ENCODE measurements at regions not wholly inside any gene's neighbourhood (a gene's known extent, or its start where the extent isn't known, plus 50 kb on each side); places are given as distances from the start of the nearest gene placed in this dataset.

DNA sequence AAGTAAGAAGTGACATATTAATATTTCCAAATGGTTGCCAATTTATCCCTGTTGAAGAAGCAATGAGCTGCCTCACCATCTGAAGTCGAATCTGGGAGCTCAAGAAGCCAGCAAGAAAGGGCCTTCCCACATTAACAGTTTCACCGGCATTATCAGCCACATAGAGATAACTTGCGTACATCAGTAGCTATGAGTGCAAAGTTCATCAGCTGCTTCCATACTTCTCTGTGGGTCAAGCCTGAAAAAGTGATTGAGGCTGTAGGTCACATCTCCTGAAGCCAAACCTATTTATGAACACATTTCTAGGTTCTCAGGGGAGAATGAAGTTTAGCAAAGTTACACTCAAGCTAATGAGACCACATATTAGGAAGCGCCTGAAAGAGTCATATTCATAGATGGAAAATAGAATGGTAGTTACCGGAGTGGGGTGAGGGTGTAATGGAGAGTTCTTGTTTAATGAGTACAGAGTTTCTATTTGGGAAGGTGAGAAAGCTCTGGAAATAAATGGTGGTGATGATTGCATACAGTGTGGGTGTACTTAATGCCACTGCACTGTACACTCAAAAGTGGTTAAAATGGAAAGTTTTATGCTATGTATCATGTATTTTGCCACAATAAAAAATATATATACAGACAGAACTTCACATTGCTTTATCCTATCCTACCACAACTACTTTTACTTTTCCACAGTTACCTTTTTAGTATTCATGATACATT lies 189.3 kb upstream of the SP4 start:
- DNase-seq = no peak

DNA sequence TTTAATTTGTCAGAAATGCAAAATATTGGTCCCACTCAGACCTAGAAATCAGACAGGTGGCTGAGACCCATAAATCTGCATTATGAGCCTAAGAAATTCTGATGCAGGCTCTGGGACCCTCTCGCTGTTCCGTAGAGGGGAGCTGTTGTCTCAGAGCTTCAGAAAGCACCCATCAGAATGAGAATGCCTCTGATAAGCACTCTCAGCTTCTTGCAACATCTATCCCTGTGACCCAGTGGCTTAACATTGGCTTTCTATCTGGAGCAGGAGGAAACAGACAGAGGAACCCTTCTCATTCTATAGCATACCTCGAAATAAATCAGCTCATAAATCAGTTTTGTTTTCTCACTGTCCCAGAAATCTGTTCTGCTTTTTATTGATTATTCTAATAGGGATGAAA lies 184.6 kb upstream of the SP4 start:
- no peak for DNase-seq

DNA sequence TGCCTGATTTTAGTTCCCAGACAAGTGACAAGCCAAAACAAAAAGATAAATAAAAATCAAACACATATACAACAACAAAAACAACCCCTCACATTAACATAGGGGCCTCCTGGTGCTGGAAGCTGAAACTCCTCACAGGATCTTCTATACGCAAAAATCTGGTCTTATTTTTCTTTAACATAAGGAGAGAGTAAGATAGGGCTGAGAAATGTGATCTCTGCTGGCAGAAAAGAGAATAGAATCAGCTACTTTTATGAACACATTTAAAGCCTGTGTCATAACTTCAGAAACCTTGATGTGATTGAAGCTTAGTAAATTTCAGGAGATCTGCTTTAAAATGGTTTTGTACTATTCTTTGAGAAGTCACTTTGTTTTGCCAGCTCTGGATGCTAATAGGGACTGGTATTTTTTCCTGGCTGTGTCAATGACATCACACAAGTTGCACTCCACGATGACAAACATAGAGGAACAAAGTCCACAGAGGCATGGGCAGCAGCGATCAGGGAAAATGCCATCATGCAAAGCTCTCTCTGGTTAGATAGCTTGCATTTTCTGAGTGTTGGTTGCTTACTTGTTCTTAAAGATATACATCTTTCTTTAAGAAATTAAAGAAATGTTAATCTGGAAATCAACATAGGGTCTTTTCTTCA lies 176.6 kb upstream of the SP4 start:
- DNase-seq = no peak

DNA sequence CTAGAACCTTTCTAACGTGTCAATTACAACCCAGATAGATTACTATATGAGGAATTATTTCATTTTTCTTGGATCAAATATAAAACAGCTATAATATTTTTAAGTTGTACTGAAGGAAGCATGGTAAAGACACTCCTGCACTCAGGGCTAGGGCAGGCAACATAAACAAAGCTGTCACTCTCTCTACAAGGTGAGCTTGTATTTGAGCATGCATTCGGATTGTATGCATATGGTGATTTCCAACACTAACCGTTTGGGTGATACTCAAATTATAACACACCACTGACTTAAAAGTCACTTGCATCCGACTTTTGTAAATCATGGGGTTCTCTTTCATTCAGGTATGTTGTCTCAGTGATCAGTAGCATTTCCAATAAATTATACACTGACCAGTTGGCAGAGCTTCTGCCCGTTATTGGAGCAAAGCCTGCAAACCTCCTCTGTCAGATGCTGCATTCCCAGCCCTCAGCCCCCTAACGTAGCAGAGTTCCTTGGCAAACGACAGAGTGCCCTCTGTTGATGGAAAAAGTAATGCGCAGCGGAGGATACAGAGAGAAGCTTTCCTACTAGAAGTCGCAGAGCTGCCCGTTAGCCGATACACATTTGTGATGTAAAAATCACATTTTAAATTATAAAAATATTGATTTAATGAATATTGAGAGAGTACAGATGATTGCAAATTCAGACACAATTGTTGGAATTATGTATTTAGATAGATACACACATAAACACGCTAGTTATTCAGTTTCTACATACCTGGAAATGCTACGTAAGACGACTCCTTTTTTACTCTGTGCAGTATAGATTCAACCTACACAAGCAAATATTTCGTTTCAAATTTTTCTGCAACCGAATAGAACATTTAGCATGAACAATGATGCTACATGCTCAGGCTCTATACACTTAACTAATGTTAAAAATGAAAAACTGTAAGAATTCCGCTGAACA lies 173.9 kb upstream of the SP4 start:
- DNase-seq = peak; percentile 40

DNA sequence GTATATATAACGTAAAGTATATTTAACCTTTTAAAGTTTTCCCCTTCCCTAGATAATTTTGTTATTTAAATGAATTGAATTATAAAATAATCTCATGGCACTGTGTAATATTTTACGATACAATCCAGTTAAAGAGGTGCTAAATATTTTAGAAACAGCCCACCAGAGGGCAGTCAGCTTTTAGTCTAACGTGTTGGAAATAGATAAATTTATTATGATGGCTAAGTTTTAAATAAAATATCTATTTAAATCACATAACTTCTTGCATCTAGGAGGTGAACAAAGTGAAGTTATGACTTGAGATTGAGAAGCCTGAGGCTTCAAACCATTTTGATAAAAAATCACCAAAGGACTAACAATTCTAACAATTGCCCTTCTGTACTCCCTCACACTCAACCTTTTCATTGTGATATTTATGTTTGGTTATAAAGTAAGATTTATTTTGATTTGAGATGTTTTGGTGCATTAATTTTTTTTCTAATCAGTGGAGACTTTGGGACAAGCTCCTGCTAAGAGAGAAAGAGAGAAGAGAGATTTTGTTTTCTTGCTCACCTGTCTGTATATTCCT lies 171.5 kb upstream of the SP4 start:
- DNase-seq = peak; percentile 4

DNA sequence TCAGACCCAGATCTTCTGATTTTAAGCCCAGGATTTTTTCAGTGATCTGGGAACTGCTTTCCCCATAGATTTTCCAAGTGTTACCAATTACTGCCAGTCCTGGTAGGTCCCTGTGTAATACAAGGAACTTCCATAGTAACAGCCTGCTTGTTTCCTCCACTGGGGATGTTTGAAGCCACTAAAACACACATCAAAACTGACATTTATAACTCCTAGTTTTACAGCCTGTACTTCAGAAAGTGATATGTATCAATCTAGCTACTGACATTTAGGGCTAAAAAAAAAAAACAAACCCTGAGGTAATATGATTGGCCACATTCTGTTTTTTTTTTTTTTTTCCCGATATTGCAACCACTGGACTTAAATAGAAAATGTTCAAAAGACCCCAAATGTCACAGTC lies 166.9 kb upstream of the SP4 start:
- DNase-seq = no peak

DNA sequence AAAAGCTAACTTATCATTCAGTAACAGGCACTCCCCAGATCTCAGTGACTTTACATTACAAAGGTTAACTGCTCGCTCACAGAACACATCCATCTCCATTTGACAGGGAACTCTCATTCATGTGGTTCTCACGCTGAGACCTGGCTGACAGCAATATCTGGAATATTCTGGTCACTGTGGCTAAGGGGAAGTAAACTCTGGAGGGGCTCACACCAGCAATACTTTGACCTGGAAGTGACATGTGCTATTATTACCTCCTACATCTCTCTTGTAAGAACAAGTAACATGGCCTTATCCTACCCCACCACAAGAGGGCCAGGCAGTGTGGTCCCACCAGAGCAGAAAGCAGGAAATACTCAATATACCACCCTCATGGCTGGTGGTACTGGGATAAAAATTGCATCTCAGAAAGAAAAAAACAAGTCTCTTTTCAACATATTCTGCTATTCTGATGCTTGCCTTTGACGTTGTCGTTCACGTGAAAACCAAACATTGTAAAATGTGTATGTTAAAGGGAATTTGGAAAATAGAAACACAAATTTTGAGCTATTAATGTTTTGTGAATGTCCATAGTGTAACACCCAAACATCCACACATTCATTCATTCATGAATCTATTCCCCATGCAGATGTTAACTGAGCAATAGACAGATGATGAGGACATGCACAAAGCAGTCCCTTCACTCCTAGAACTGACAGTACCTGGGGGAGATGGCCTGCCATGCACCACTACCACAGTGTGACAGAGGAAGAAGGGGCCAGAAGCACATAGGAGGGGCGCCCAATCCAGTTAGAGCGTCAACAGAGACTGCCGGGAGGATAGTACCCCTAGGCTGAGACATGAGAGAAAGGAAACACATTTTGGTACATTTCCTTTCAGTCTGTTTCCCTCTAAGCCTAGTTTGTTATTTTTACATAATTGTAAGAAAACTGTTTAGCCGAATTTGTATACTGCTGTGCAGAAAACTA lies 166.0 kb upstream of the SP4 start:
- DNase-seq = no peak

DNA sequence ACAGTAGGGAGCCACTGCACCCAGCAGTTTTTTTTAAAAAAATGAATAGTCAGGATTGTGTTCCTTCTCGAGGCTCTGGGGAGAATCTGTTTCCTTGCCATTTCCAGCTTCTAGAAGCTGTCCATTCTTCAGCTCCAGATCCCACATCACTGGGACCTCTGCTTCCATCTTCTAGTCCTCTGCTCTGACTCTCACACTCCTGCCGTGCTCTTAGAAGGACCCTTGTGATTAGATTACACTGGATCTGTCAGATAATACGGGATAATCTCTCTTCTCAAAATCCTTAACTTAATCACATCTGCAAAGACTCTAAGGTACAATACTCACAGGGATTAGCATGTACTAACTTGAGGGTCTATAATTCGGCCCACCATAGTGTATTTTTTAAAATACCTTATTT lies 158.9 kb upstream of the SP4 start:
- DNase-seq = no peak

DNA sequence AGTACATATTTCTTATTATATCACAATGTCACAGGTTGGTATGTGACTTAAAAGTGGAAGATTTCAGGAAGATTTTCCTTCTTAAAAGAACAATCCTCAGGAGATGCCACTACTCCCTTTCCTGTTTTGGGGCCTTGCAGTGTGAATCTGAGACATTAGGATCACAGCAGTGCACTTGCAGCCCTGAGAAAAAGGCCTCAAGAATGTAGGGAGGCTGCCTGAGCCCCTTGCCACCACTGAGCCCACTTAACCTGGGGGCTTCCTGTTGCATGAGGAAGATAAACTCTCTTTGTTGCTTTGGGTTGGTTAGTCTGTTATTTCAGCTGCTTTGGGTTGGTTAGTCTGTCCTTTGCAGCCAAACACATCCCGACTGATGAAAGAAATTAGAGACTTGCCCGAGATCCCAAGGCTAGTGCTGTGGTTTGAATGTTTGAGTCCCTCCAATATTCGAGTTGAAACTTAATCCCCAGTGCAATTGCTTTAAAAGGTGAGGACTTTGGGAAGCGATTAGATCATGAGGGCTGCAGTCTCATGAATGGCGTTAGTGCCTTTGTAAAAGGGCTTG lies 151.3 kb upstream of the SP4 start:
- no peak for DNase-seq

DNA sequence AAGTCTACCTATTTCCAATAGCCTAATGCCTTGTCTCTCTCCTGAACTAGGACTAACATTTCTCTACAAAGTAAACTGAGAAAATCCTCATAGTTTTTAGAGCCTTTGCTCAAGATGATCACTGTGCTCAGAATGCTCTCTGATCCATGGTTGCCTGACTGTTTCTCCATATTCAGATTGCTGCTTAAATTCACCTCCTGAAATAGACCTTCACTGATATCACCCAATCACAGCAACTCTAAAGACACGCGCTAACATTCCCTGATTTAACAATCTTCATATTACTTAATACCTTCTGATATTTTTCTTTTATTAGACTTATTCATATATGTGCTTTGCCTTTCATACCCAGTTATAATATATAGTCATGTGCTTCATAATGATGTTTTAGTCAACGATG lies 148.9 kb upstream of the SP4 start:
- no peak for DNase-seq

DNA sequence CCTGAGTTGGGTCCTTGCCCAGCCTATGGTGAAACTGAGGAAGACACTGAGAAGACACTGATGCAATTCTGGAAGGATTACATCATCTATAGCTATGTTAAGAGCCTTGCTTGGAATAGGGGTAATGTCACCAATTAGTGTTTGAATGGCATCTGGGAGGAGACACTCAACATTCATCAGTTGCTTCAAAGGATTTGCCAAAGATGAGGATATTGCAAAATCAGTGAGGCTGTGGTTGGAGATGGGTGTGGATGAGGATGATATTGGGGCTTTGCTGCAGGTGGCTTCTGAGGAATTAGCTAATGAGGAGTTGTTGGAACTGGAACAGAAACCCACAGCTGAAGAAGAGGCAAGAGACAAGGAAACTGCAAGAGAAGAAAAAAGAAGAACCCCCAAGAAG lies 146.7 kb upstream of the SP4 start:
- DNase-seq = no peak

DNA sequence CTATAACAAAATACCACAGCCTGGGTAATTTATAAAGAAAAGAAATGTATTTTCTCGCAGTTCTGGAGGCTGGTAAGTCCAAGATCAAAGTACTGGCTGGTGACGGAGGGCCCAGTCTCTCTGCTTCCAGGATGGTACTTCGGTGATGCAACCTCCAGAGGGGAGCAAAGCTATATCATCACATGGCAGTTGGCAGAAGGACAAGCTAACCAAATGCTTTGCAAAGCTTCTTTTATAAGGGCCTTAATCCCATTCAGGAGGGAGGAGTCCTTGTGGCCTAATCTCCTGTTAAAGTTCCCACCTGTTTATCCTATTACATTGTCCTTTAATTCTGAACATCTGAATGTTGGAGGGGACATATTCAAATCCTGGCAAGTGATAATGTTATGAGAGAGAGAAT lies 134.1 kb upstream of the SP4 start:
- DNase-seq = no peak

DNA sequence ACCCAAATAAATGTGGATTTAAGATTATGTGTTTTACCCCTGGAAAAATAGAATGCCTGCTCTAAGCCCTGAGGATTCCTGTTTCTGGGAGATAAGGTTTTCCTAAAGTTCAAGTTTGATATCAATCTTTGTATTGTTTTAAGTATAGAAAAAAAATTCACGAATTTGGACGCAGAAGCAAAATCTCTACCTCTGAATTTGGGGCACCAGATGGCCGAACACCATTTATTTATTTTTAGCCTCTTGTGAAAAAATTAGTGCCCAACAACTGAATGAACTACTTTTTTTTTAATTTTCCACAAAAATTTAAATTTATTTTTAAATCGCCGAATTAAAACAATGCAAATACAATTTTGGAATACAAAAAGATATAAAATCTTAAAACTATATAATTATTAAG lies 128.1 kb upstream of the SP4 start:
- no peak for DNase-seq

DNA sequence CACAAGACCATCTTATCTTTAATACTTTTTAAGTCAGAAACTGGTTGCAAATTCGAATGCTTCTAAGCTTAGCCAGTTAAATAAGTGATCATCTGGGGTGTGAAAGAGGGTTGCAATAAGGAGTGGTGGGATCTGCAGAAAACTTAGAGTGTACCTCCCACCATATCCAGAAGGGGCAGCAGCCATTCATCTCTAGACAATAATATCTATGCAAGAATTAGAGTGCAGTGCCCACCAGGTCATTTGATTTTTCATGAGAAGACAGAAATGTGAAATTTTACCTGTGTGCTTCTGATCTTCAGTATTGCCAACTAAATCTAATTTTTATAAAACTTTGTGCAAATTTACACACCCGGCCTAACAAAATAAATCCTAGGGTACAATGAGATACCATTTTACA lies 127.2 kb upstream of the SP4 start:
- no peak for DNase-seq

DNA sequence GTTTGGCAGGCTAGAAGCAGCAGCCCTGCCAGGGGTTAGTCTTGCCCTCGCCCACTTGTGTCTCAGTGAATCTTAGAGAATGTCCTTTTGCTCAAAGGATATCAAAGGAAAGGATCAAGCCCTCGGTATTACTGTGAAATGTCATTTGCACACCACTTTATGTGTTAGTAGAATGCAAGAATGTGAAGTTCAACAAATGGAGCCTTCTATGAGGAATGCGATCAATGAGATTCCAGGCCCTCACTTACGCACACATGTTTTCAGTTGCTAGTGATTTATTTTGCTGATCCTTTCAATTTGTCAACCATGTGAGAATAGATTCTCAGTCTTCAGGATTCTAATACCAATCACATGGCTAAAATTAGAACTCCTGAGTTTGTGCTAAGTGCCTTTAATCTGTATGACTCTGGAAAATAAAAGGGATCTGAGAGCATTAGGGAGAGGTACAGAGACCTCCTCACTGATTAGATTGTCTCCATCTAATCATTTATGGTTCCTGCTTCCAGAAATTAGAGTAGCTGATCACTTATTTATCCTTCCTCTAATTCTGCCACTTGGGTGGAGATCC lies 123.0 kb upstream of the SP4 start:
- no peak for DNase-seq

DNA sequence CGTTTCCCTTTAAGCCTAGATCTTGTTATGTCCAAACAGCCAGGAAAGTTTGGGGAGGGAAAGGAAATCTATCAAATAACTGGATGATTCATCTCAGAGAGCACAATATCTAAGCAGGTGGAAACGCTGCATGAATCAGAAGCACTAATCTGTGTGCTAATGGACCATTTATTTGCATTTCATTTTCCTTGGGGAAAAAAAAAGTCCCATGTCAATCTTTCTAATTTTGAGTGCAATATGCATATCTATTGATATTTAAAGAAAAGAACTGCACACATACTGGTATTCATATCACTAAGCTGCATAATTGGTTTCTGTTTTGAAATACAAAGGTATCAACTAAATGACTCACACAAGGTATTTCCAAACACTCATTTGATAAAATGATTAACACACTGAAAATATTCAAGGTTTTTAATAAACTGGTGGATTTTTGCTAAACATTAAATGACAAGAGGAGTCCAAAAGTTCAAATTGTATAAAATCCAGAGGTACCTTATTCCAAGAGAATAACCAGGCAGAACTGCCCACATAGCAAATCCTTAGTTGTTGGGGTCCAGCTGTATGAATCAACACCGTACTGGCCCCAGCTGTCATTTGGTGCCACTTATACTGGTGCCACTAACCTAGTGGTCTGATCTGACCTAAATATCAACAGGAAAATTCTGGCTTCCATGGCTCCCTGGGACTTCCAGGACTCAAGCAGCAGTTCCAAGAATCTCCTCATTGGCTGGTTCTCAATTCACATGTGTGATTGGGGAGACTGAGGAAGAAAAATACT lies 122.2 kb upstream of the SP4 start:
- no peak for DNase-seq

DNA sequence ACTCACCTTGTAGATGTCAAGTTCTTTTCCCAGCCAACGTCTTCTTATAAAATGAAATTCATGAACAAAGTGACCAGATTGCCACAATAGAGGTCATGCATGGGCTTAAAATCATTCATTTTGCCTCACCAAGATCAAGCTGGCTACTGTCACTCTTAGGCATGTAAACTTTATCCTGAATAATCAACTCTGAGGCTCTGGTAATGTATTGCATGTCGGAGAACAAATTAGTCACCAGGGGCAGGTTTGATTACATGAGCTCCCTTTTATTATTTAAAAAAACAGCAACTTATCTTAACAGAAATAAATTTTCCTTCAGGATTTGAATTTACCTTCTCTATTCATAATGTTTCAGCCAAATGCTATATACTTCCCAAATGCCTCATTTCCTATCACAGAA lies 112.9 kb upstream of the SP4 start:
- DNase-seq = no peak

DNA sequence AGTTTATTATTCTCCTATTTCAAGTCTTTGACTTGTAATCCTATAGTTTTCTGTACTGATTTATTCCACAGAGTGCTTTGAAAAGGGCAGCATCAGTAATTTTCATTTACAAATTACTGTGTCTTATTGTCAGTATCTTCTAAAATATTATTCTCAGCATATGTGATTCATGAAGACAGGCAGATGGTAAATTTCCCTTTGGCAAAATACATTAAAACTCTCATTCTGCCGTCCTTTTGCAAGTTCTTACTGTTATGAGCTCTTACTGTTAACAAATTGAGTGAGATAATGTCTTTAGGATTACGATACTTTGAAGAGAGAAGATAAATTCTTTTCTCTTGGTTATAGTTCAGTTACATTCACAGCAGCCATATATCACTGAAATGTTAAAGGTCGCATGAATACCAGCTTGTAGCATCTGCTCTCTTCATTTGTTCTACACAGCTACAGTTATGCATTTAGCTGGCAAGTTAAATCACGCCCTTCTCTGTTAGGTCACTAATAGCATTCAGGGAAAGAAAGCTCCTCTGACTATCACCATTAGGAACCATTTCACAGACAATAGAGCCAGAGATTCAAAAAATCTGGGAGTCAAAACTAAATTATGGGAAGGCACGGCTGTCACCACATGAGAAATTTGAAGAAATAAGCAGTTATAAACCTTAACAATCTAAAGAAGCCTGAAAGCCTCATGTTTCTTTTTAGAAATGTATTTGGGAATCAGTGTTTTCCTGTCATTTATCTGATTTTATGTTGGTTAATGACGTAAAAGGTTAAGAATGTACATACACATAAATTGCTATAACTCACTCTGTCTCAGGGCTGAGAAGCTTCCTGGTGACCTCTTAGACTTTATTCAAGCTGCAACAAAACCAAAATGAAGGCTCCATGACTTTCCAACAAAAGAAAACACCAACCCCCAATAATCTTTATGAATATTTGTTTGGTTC lies 109.6 kb upstream of the SP4 start:
- no peak for DNase-seq

DNA sequence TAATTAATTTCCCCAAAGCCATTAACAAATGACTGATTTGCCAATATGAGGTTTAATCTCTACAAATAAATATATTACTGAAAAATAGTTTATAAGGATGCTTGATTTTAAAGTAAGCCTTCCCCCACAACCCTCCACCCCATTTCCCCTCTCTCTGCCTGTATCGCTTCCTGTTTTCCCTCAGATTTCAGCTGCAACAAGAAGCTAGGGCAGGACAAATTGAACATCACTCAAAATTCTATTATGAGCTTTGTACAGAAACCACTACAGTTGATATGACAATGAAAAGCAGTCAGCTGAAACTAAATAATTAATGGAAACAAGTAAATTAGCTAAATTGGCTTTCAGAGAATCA lies 109.0 kb upstream of the SP4 start:
- DNase-seq = no peak

Measured in hindlimb muscle (tissue), 1 donor.